ENCODE measurements at regions not wholly inside any gene's neighbourhood (a gene's known extent, or its start where the extent isn't known, plus 50 kb on each side); places are given as distances from the start of the nearest gene placed in this dataset.

GRCh38 chr6:101322921-101323320 lies 70.6 kb upstream of the GRIK2 start:
- no peak for DNase-seq

- DNase-seq, result no peak
Observed at GRCh38 chr6:101326411-101326810, 67.1 kb upstream of the GRIK2 start.

GRCh38 chr6:101341926-101342325 lies 51.6 kb upstream of the GRIK2 start:
- DNase-seq, result no peak

Data from NCI-H446 treated with DMSO at 0.1 percent for 48 hours (cell line).